K562 (cell line): ENCODE measurements at regions not wholly inside any gene's neighbourhood (a gene's known extent, or its start where the extent isn't known, plus 50 kb on each side); places are given as distances from the start of the nearest gene placed in this dataset.
"Not testable (repeated sequence)": the region's sequence is repeated elsewhere in the genome, so short reads cannot be mapped to it uniquely, and the experiment has no call there.

Experiments used
- BMI1 ChIP-seq: fragments of 150-350 bp; IDR thresholded peaks from 2 replicates; pipeline ENCODE4 v1.6.1; 2014; ENCODE audit warnings: low read length
- CBX1 ChIP-seq: sonication (generic); IDR thresholded peaks from 2 replicates; pipeline ENCODE4 v1.6.1; 2016; ENCODE audit warnings: antibody characterized with exemption, low read depth, mild to moderate bottlenecking
- HMG20B ChIP-seq: fragments of 250-450 bp; sonication (Bioruptor Pico); IDR thresholded peaks from 2 replicates; pipeline ENCODE4 v1.5.0; 2021; ENCODE audit warnings: mild to moderate bottlenecking
- POLR2A ChIP-seq: fragments of 450-650 bp; conservative IDR thresholded peaks from 2 replicates; pipeline ENCODE4 v1.6.1; 2016
- SP1 ChIP-seq: sonication (generic); formaldehyde crosslinking; IDR thresholded peaks from 2 replicates; pipeline ENCODE4 v1.8.1; 2022; ENCODE audit warnings: mild to moderate bottlenecking, missing genetic modification reagents
- TAF1 ChIP-seq: IDR thresholded peaks from 2 replicates; pipeline ENCODE4 v1.6.1; 2011; ENCODE audit warnings: mild to moderate bottlenecking, low read length, moderate library complexity; ENCODE audit not compliant: insufficient read depth, control insufficient read depth, severe bottlenecking; ENCODE audit errors: extremely low read depth
- TRIM24 ChIP-seq, 2 experiments: fragments of 450-650 bp; IDR thresholded peaks; 2 replicates each; pipeline ENCODE4 v1.6.1; 2016
- ZNF239 ChIP-seq: fragments of 250-450 bp; sonication (Bioruptor Pico); IDR thresholded peaks from 2 replicates; pipeline ENCODE4 v1.4.0; 2020; ENCODE audit warnings: mild to moderate bottlenecking
- TF ChIP-seq, protein P1 (sequence below), 2 experiments: fragments of 450-650 bp; formaldehyde crosslinking in 1 of 2; IDR thresholded peaks; 2 replicates each; pipeline versions ENCODE4 v1.4.0 to v1.6.1; 2014 to 2020; ENCODE audit warnings: mild to moderate bottlenecking in 2 of 2, borderline replicate concordance in 1 of 2, low read depth in 1 of 2
- TF ChIP-seq, protein P2 (sequence below): fragments of 450-650 bp; conservative IDR thresholded peaks from 2 replicates; pipeline ENCODE4 v1.6.1; 2016; ENCODE audit warnings: missing genetic modification characterization, low read depth, mild to moderate bottlenecking, missing compliant biosample characterization, moderate library complexity

GRCh38 chr22:16901579-16901978, 76.4 kb upstream of the XKR3 start:
- TF ChIP-seq BMI1; TAF1; HMG20B (CRISPR knock-in tag); SP1; POLR2A; TRIM24 (IDR thresholded peaks at IDR 0.05); CBX1; ZNF239 (CRISPR knock-in tag): not testable (repeated sequence)
- TF ChIP-seq, protein P1, sequence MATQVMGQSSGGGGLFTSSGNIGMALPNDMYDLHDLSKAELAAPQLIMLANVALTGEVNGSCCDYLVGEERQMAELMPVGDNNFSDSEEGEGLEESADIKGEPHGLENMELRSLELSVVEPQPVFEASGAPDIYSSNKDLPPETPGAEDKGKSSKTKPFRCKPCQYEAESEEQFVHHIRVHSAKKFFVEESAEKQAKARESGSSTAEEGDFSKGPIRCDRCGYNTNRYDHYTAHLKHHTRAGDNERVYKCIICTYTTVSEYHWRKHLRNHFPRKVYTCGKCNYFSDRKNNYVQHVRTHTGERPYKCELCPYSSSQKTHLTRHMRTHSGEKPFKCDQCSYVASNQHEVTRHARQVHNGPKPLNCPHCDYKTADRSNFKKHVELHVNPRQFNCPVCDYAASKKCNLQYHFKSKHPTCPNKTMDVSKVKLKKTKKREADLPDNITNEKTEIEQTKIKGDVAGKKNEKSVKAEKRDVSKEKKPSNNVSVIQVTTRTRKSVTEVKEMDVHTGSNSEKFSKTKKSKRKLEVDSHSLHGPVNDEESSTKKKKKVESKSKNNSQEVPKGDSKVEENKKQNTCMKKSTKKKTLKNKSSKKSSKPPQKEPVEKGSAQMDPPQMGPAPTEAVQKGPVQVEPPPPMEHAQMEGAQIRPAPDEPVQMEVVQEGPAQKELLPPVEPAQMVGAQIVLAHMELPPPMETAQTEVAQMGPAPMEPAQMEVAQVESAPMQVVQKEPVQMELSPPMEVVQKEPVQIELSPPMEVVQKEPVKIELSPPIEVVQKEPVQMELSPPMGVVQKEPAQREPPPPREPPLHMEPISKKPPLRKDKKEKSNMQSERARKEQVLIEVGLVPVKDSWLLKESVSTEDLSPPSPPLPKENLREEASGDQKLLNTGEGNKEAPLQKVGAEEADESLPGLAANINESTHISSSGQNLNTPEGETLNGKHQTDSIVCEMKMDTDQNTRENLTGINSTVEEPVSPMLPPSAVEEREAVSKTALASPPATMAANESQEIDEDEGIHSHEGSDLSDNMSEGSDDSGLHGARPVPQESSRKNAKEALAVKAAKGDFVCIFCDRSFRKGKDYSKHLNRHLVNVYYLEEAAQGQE (IDR thresholded peaks at IDR 0.05; ENCODE audit: borderline replicate concordance), result not testable (repeated sequence)
- TF ChIP-seq, protein P1 (CRISPR knock-in tag; IDR thresholded peaks at IDR 0.05; ENCODE audit: low read depth), result not testable (repeated sequence)
- TF ChIP-seq, protein P2, sequence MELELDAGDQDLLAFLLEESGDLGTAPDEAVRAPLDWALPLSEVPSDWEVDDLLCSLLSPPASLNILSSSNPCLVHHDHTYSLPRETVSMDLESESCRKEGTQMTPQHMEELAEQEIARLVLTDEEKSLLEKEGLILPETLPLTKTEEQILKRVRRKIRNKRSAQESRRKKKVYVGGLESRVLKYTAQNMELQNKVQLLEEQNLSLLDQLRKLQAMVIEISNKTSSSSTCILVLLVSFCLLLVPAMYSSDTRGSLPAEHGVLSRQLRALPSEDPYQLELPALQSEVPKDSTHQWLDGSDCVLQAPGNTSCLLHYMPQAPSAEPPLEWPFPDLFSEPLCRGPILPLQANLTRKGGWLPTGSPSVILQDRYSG (tag), result not testable (repeated sequence)
